Liver (tissue), 8 donors: ENCODE measurements at regions not wholly inside any gene's neighbourhood (a gene's known extent, or its start where the extent isn't known, plus 50 kb on each side); places are given as distances from the start of the nearest gene placed in this dataset.

Source experiments
- DNase-seq: peaks from one replicate; pipeline ENCODE4 v3.0.0-alpha.2; 2017; ENCODE audit warnings: low spot score
- H3K27ac ChIP-seq, 2 donors: one replicate each; pipeline ENCODE4 v1.7.0; 2013; ENCODE audit warnings: inconsistent platforms in 2 of 2, low read length in 2 of 2, control low read depth in 1 of 2, low read depth in 1 of 2, mild to moderate bottlenecking in 1 of 2
- H3K27me3 ChIP-seq, 4 donors: one replicate each; pipeline versions ENCODE4 v1.6.1 to v1.7.0; 2013; ENCODE audit warnings: low read length in 3 of 4, inconsistent platforms in 1 of 4, mild to moderate bottlenecking in 1 of 4, moderate library complexity in 1 of 4; ENCODE audit not compliant: control insufficient read depth in 4 of 4, insufficient read depth in 4 of 4
- H3K36me3 ChIP-seq, 4 donors: one replicate each; pipeline versions ENCODE4 v1.6.1 to v1.7.0; 2013; ENCODE audit warnings: low read length in 3 of 4, mild to moderate bottlenecking in 3 of 4, low read depth in 1 of 4, moderate library complexity in 1 of 4; ENCODE audit not compliant: control insufficient read depth in 4 of 4, insufficient read depth in 3 of 4
- H3K4me1 ChIP-seq, 4 donors: one replicate each; pipeline versions ENCODE4 v1.6.1 to v1.7.0; 2013; ENCODE audit warnings: low read length in 3 of 4, mild to moderate bottlenecking in 3 of 4, moderate library complexity in 1 of 4; ENCODE audit not compliant: control insufficient read depth in 4 of 4, insufficient read depth in 4 of 4
- H3K4me3 ChIP-seq, 3 donors: one replicate each; pipeline versions ENCODE4 v1.6.1 to v1.7.0; 2013; ENCODE audit warnings: low read length in 3 of 3, control low read depth in 1 of 3, low read depth in 1 of 3, mild to moderate bottlenecking in 1 of 3
- H3K9ac ChIP-seq, 2 donors: one replicate each; pipeline ENCODE4 v1.7.0; 2013; ENCODE audit warnings: low read length in 2 of 2, mild to moderate bottlenecking in 2 of 2, moderate library complexity in 2 of 2, control low read depth in 1 of 2, low read depth in 1 of 2
- H3K9me3 ChIP-seq, 4 donors: one replicate each; pipeline versions ENCODE4 v1.6.1 to v1.7.0; 2013; ENCODE audit warnings: low read length in 3 of 4; ENCODE audit not compliant: control insufficient read depth in 4 of 4
- ATF3 ChIP-seq: IDR thresholded peaks from 2 replicates; pipeline ENCODE4 v1.6.1; 2016; ENCODE audit warnings: antibody characterized with exemption
- CTCF ChIP-seq: fragments of 150-350 bp; IDR thresholded peaks from 2 replicates; pipeline ENCODE4 v1.5.1; 2017; ENCODE audit warnings: improper control_type of control experiment, low read depth, low read length; ENCODE audit not compliant: missing input control
- EGR1 ChIP-seq, 2 donors: IDR thresholded peaks; 2 replicates each; pipeline ENCODE4 v1.6.1; 2016 to 2018; ENCODE audit warnings: antibody characterized with exemption in 2 of 2, low read depth in 2 of 2
- FOXA1 ChIP-seq: IDR thresholded peaks from 2 replicates; pipeline ENCODE4 v1.6.1; 2016; ENCODE audit warnings: antibody characterized with exemption
- FOXA2 ChIP-seq: IDR thresholded peaks from 2 replicates; pipeline ENCODE4 v1.6.1; 2016; ENCODE audit warnings: antibody characterized with exemption
- GABPA ChIP-seq, 2 donors: IDR thresholded peaks in 1 of 2; conservative IDR thresholded peaks in 1 of 2; 2 replicates each; pipeline ENCODE4 v1.6.1; 2016; ENCODE audit warnings: antibody characterized with exemption in 2 of 2, mild to moderate bottlenecking in 1 of 2, moderate library complexity in 1 of 2
- HNF4A ChIP-seq, 2 donors: conservative IDR thresholded peaks; 2 replicates each; pipeline ENCODE4 v1.6.1; 2016; ENCODE audit warnings: antibody characterized with exemption in 2 of 2, mild to moderate bottlenecking in 2 of 2
- HNF4G ChIP-seq: IDR thresholded peaks from 2 replicates; pipeline ENCODE4 v1.6.1; 2016; ENCODE audit warnings: antibody characterized with exemption
- JUND ChIP-seq, 2 donors: IDR thresholded peaks; 2 replicates each; pipeline ENCODE4 v1.6.1; 2016; ENCODE audit warnings: antibody characterized with exemption in 2 of 2
- MAX ChIP-seq: IDR thresholded peaks from 2 replicates; pipeline ENCODE4 v1.6.1; 2016; ENCODE audit warnings: antibody characterized with exemption
- NR2F2 ChIP-seq: IDR thresholded peaks from 2 replicates; pipeline ENCODE4 v1.6.1; 2016; ENCODE audit warnings: antibody characterized with exemption
- RXRA ChIP-seq, 2 donors: IDR thresholded peaks; 2 replicates each; pipeline ENCODE4 v1.6.1; 2017 to 2018; ENCODE audit warnings: antibody characterized with exemption in 2 of 2, mild to moderate bottlenecking in 1 of 2
- SP1 ChIP-seq: IDR thresholded peaks from 2 replicates; pipeline ENCODE4 v1.6.1; 2018; ENCODE audit warnings: antibody characterized with exemption, mild to moderate bottlenecking
- TAF1 ChIP-seq: conservative IDR thresholded peaks from 2 replicates; pipeline ENCODE4 v1.6.1; 2016; ENCODE audit warnings: antibody characterized with exemption, mild to moderate bottlenecking
- ZBTB33 ChIP-seq: IDR thresholded peaks from 2 replicates; pipeline ENCODE4 v1.6.1; 2016; ENCODE audit warnings: antibody characterized with exemption
- WGBS: extraction: QIAGEN DNeasy Blood & Tissue Kit; methylation state at CpG from one replicate; pipeline ENCODE4 v1.1.7; 2013; 5-methylcytosine and 5-hydroxymethylcytosine counted together
- TF ChIP-seq, protein P1 (sequence below): IDR thresholded peaks from 2 replicates; pipeline ENCODE4 v1.6.1; 2016; ENCODE audit warnings: antibody characterized with exemption, mild to moderate bottlenecking
- donor health status: healthy.
- donor health status: healthy.
- donor health status: healthy.
- donor health status: healthy.
- donor health status: healthy.

- Histone ChIP-seq H3K4me3 (no peak overlapping the region), H3K9me3 (no peaks in the 10 kb centered on the region), H3K27ac (no peak overlapping the region), H3K36me3 (no peaks in the 10 kb centered on the region), H3K27me3 (no peaks in the 10 kb centered on the region), H3K9ac (no peak overlapping the region), H3K4me1 (no peaks in the 10 kb centered on the region)
- DNase-seq: no peak
- WGBS: 67% methylated on average over 1 of the region's 1 CpG
- no peak for TF ChIP-seq JUND (IDR thresholded peaks at IDR 0.05)
Measured at GRCh38 chr9:91092214-91092613, 269.5 kb downstream of the AUH start.

DNA sequence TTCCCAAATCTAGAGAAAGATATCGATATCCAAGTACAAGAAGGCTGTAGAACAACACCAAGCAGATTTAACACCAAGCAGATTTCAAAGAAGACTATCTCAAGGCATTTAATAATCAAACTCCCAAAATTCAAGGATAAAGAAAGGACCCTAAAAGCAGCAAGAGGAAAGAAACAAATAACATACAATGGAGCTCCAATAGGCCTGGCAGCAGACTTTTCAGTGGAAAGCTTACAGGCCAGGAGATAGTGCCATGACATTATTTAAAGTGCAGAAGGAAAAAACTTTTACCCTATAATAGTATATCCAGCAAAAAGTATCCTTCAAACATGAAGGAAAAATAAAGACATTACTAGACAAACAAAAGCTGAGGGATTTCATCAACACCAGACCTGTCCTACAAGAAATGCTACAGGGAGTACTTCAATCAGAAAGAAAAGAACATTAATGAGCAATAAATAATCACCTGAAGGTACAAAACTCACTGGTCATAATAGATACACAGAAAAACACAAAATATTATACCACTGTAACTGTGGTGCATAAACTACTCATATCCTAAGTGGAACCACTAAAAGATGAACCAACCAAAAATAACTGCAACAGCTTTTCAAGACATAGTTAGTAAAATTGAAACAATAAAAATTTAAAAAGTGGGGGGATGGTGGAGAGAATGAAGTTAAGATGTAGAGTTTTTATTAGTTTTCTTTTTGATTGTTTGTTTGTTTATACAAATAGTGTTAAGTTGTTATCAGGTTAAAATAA, 267.2 kb downstream of the AUH start:
- 98% methylated on average over 1 of the region's 1 CpG for WGBS
- H3K9me3 ChIP-seq: no peaks in the 10 kb centered on the region

DNA sequence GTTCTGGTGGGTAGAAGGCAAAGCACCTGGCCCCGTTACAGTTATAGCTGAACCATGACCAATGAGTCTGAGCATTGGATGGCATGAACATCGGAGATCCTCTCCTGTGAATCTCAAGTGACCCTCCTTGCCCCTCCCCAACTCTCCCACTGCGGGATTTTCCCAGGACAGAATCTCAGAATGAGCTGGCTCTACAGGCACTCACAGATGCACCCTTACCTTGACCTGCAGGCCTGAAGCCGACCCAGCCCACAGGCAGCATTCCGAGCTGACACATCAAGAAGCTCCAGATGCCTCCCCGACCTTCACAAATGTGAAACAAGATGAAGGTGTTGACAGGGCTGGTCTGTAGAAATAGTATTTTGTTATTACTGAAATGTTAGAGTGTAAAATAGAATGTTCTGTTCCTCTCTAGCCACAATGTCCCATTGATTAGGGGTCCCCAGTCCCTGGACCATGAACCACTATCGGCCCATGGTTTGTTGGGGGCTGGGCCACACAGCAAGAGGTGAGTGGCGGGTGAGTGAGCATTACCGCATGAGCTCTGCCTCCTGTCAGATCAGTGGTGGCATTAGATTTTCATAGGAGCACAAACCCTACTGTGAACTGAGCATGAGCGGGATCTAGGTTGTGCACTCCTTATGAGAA, 263.4 kb downstream of the AUH start:
- Histone ChIP-seq H3K27ac (no peak overlapping the region), H3K27me3 (no peaks in the 10 kb centered on the region), H3K4me3 (no peak overlapping the region), H3K36me3 (no peaks in the 10 kb centered on the region), H3K9ac (no peak overlapping the region), H3K9me3 (no peaks in the 10 kb centered on the region), H3K4me1 (peaks cover 2 to 13% (median 8%) of the 10 kb centered on the region in 4 donors)
- TF ChIP-seq GABPA (IDR thresholded peaks at IDR 0.05 in 1 of 2, conservative IDR thresholded peaks at IDR 0.05 in 1 of 2) (no peak), MAX (no peak), FOXA1 (no peak), EGR1 (IDR thresholded peaks at IDR 0.05; ENCODE audit: low read depth in 2 of 2) (no peak), FOXA2 (no peak), HNF4G (no peak), RXRA (IDR thresholded peaks at IDR 0.05) (no peak), JUND (IDR thresholded peaks at IDR 0.05) (no peak), CTCF (no peak), SP1 (no peak), TAF1 (no peak), ATF3 (no peak), ZBTB33 (no peak), NR2F2 (no peak), HNF4A (conservative IDR thresholded peaks at IDR 0.05) (no peak)
- TF ChIP-seq, protein P1, sequence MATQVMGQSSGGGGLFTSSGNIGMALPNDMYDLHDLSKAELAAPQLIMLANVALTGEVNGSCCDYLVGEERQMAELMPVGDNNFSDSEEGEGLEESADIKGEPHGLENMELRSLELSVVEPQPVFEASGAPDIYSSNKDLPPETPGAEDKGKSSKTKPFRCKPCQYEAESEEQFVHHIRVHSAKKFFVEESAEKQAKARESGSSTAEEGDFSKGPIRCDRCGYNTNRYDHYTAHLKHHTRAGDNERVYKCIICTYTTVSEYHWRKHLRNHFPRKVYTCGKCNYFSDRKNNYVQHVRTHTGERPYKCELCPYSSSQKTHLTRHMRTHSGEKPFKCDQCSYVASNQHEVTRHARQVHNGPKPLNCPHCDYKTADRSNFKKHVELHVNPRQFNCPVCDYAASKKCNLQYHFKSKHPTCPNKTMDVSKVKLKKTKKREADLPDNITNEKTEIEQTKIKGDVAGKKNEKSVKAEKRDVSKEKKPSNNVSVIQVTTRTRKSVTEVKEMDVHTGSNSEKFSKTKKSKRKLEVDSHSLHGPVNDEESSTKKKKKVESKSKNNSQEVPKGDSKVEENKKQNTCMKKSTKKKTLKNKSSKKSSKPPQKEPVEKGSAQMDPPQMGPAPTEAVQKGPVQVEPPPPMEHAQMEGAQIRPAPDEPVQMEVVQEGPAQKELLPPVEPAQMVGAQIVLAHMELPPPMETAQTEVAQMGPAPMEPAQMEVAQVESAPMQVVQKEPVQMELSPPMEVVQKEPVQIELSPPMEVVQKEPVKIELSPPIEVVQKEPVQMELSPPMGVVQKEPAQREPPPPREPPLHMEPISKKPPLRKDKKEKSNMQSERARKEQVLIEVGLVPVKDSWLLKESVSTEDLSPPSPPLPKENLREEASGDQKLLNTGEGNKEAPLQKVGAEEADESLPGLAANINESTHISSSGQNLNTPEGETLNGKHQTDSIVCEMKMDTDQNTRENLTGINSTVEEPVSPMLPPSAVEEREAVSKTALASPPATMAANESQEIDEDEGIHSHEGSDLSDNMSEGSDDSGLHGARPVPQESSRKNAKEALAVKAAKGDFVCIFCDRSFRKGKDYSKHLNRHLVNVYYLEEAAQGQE: no peak
- WGBS: 97% methylated on average over 10 of the region's 10 CpGs
- no peak for DNase-seq

More for the DNA sequence above, 267.2 kb downstream of the AUH start:
- no peak overlapping the region for H3K9ac ChIP-seq
- TF ChIP-seq FOXA2 (no peak), GABPA (IDR thresholded peaks at IDR 0.05 in 1 of 2, conservative IDR thresholded peaks at IDR 0.05 in 1 of 2) (no peak)
- H3K27me3 ChIP-seq: no peaks in the 10 kb centered on the region
- no peak for DNase-seq
- H3K4me1 ChIP-seq: peaks cover 0 to 3% (median under 1%) of the 10 kb centered on the region in 4 donors
- H3K27ac ChIP-seq: no peak overlapping the region
- no peak overlapping the region for H3K4me3 ChIP-seq
- no peaks in the 10 kb centered on the region for H3K36me3 ChIP-seq
